SK-N-SH treated with all-trans-retinoic acid at 6 μM for 48 hours (cell line): ENCODE measurements at regions not wholly inside any gene's neighbourhood (a gene's known extent, or its start where the extent isn't known, plus 50 kb on each side); places are given as distances from the start of the nearest gene placed in this dataset.

Experiments
- ARNTL ChIP-seq: fragments of 450-650 bp; formaldehyde crosslinking; IDR thresholded peaks from 2 replicates; pipeline ENCODE4 v1.5.0; 2020; ENCODE audit warnings: low read depth, mild to moderate bottlenecking, moderate library complexity, borderline replicate concordance
- CSDC2 ChIP-seq: fragments of 250-450 bp; sonication (Bioruptor Pico); IDR thresholded peaks from 2 replicates; pipeline ENCODE4 v1.5.0; 2020; ENCODE audit warnings: mild to moderate bottlenecking, moderate library complexity
- ESRRG ChIP-seq: fragments of 250-450 bp; sonication (Bioruptor Pico); IDR thresholded peaks from 2 replicates; pipeline ENCODE4 v1.6.1; 2021; ENCODE audit warnings: mild to moderate bottlenecking
- ISL1 ChIP-seq: fragments of 250-450 bp; sonication (Bioruptor Pico); IDR thresholded peaks from 2 replicates; pipeline ENCODE4 v2.1.2; 2022; ENCODE audit warnings: mild to moderate bottlenecking, moderate library complexity
- PPARA ChIP-seq: fragments of 250-450 bp; sonication (Bioruptor Pico); IDR thresholded peaks from 2 replicates; pipeline ENCODE4 v1.5.0; 2020; ENCODE audit warnings: mild to moderate bottlenecking, borderline replicate concordance
- RARB ChIP-seq: fragments of 250-450 bp; sonication (Bioruptor Pico); IDR thresholded peaks from 2 replicates; pipeline ENCODE4 v1.8.0; 2021; ENCODE audit warnings: mild to moderate bottlenecking, moderate library complexity
- SNAI2 ChIP-seq: fragments of 250-450 bp; sonication (Bioruptor Pico); IDR thresholded peaks from 2 replicates; pipeline ENCODE4 v1.5.0; 2020; ENCODE audit warnings: mild to moderate bottlenecking, moderate library complexity
- ZFP30 ChIP-seq: fragments of 450-650 bp; formaldehyde crosslinking; IDR thresholded peaks from 2 replicates; pipeline ENCODE4 v1.5.0; 2022; ENCODE audit warnings: mild to moderate bottlenecking, moderate library complexity
- ZNF70 ChIP-seq: fragments of 450-650 bp; formaldehyde crosslinking; IDR thresholded peaks from 2 replicates; pipeline ENCODE4 v1.5.0; 2020; ENCODE audit warnings: mild to moderate bottlenecking, moderate library complexity
- ZNF8 ChIP-seq: fragments of 450-650 bp; formaldehyde crosslinking; IDR thresholded peaks from 2 replicates; pipeline ENCODE4 v1.5.0; 2020; ENCODE audit warnings: mild to moderate bottlenecking, moderate library complexity
- TF ChIP-seq, protein P1 (sequence below): fragments of 250-450 bp; sonication (Bioruptor Pico); IDR thresholded peaks from 2 replicates; pipeline ENCODE4 v1.5.1; 2020; ENCODE audit warnings: low read depth, mild to moderate bottlenecking, moderate library complexity

DNA sequence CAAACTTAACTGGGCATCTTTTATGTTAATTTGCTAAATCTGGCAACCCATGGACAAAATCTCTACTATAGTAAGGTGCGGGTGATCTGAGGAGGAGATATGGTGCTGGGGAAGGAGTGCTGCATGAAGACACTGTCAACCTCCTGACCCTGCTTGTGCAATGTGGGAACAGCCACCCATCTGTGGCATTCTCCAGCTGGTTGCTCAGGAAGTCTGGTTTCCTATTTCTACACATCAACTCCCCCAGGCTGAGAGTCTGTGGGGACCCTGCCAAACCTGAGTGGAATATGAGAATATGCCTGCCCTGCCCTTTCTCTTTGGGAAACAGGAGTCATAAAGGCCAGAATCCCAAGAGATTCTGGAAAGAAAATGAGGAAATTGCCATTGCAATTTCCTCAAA, 60.1 kb upstream of the PAX3 start:
- TF ChIP-seq CSDC2 (CRISPR knock-in tag) = no peak
- TF ChIP-seq, protein P1, sequence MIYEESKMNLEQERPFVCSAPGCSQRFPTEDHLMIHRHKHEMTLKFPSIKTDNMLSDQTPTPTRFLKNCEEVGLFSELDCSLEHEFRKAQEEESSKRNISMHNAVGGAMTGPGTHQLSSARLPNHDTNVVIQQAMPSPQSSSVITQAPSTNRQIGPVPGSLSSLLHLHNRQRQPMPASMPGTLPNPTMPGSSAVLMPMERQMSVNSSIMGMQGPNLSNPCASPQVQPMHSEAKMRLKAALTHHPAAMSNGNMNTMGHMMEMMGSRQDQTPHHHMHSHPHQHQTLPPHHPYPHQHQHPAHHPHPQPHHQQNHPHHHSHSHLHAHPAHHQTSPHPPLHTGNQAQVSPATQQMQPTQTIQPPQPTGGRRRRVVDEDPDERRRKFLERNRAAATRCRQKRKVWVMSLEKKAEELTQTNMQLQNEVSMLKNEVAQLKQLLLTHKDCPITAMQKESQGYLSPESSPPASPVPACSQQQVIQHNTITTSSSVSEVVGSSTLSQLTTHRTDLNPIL (CRISPR knock-in tag) = no peak
- TF ChIP-seq ZNF70 (CRISPR knock-in tag) = no peak
- TF ChIP-seq ESRRG = no peak
- no peak for TF ChIP-seq PPARA (CRISPR knock-in tag)
- no peak for TF ChIP-seq SNAI2 (CRISPR knock-in tag)
- no peak for TF ChIP-seq ZNF8 (CRISPR knock-in tag)
- no peak for TF ChIP-seq ZFP30 (CRISPR knock-in tag)
- no peak for TF ChIP-seq RARB (CRISPR knock-in tag)
- TF ChIP-seq ARNTL (CRISPR knock-in tag) = no peak
- no peak for TF ChIP-seq ISL1 (CRISPR knock-in tag)
